ENCODE measurements at regions not wholly inside any gene's neighbourhood (a gene's known extent, or its start where the extent isn't known, plus 50 kb on each side); places are given as distances from the start of the nearest gene placed in this dataset.

- no peak for DNase-seq
These were observed 128.9 kb downstream of the MRM1 start for GRCh38 chr17:36730095-36730808.

DNA sequence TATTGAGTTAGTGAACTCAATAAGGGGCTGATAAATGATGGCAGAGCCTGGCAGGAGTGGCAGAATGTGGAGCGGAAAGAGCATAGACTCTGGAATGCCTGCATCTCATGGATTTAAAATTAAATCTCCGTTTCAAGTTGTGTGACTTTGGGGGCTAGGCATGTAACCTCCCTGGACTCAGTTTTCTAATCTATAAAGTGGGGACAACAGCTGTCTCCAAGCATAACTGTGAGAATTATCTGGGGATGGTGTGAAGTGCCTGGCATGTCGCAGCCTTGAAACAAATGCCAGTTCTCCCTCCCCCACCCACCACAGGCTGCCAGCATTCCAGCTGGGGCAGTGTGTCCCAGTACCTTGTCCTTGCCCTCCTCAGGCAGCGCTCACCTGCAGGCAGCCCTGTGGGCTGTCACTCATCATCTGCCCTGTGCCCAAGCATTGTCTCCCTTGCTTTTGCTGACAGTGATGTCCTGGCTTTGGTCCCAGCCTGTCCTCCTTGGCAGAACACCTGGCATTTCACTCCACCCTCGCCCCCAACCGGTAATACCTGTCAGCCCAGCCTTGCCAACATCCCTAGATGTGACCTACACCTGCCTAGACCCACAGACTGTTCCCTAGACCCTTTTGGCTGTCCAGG lies 129.6 kb downstream of the MRM1 start:
- no peak for DNase-seq

GRCh38 chr17:36731811-36732210 lies 130.4 kb downstream of the MRM1 start:
- no peak for DNase-seq

GRCh38 chr17:36732351-36732750 lies 131.0 kb downstream of the MRM1 start:
- no peak for DNase-seq

GRCh38 chr17:36736201-36737156 lies 135.1 kb downstream of the MRM1 start:
- DNase-seq: no peak

- DNase-seq: no peak
These were observed 137.8 kb downstream of the MRM1 start for GRCh38 chr17:36739208-36739607.

DNA sequence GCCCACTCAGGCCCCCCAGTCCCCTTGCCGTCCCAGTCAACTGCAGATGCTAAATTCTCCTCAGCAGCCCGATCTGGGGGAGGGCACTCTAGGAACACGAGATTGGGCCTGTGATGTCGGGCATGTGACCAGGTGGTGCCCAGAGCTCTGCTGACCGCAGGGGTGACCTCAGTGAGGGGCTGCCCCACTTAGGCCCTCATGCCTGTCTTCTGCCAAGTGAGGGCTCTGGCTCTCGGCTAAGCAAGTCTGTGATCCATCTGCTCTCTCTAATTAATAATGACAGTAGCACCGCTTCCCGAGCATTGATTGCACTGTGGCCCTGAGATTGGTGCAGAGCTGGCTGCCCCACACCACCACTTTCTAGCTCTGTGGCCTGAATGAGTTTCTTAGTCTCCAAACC lies 138.8 kb downstream of the MRM1 start:
- no peak for DNase-seq

DNA sequence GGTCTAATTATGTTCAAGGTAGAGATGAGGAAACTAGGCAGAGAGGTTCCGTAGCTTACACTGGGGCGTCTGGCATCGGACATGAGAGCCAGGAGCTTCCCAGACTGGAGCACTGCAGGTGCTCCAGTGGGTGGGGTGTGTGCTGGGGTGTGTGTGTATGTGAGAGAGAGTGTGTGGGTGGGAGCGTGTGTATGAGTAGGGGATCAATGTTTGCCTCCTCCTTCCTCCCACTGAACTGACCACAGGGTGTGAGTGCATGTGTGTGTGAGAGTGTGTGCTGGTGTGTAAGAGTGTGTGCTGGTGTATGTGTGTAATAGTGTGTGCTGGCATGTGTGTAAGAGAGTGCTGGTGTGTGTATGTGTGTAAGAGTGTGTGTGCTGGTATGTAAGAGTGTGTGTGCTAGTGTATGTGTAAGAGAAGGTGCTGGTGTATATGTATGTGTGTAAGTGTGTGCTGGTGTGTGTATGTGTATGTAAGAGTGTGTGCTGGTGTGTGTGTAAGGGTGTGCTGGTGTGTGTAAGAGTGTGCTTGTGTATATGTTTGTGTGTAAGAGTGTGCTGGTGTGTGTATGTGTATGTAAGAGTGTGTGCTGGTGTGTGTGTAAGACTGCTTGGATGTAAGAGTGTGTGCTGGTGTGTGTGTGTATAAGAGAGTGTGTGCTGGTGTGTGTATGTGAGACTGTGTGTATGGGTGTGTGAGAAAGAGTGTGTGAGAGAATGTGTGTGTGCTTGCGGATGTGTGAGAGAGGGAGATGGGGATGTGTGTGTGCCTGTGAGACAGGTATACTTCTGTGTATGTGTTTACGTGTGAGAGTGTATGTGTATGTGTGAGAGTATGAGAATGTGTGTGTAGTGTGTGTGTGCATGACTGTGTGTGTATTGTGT lies 139.9 kb downstream of the MRM1 start:
- no peak for DNase-seq

- DNase-seq: no peak
These were observed 141.1 kb downstream of the MRM1 start for GRCh38 chr17:36742267-36743000.

DNA sequence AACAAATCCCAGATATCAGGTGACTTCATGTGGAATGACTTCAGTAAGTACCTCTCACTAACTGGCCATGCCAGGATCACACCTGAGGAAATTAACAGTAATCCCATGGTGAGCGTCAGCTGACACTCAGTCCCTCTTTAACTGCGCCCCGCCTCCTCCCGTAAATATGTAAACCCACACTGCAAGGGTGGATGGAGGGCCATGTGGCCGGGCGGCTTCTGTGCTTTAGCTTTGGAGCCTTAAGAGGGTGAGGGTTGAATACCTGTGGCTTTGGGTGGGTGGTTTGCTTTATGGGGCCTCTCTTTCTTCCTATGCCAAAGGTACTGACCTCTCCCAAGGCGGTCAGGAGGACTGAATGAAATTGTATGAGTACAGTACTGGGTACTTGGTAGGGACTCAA lies 141.7 kb downstream of the MRM1 start:
- no peak for DNase-seq

GRCh38 chr17:36746381-36747053 lies 145.1 kb downstream of the MRM1 start:
- DNase-seq: no peak

DNA sequence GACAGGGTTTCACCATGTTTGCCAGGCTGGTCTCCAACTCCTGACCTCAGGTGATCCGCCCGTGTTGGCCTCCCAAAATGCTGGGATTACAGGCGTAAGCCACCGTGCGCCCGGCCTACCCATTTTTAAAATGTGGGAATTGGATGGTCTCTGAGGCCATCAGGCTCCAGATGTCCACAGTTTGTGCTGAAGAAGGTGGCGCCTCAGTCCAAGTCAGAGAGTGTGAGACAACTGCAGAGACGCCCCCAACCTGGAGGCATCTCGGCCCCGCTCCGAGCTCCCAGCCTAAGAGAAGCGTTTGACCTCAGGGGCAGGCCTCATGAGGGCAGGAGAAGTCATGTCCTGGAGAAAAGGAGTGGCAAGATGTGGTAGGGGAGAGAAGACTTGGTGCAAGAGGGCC lies 146.5 kb downstream of the MRM1 start:
- no peak for DNase-seq

DNA sequence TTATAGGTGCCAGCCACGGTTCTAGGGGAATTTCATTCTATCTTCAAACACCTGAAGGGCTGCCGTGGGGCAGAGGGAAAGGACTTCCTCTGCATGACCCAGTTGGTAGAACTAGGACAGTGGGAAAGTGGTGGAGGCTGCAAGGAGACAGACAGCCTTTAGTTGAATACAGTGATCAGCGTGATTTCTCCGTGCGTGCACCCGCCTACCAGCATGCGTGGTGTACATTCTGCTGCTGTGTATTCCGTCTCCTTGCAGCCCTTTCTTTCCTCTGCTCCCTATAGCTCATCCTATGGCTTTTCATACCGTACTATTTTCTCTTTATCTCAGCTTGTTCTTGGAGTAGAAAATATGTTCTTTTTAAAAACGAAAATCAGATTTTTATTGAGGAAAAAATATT lies 146.9 kb downstream of the MRM1 start:
- no peak for DNase-seq

- no peak for DNase-seq
These were observed 148.1 kb downstream of the MRM1 start for GRCh38 chr17:36749493-36749892.

DNA sequence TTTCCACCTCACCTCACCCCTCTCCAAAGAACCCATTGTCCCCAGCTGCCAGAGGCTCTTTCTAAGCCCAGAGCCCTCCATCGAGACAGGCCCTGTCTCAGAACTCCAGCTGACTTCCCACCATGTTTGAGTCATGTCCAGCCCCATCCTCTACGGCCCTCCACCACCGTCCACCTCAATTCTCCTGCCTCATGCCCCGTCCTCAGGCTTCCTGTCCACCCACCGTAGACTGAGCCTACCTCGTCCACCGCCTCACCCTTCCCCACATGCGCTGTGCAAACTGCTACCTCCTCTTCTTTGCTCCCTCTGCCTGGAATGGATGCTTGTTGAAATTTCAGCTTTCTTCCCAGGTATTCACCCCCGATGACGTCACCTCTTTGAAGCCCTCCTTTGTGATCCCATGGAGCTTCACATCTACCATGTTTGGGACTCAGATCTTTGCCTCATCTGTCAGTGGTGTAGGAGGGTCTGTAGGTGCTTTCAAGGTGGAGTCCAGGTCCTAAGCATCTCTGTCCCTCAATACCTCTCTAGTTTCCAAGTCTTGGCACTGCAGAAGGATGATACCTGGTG lies 149.0 kb downstream of the MRM1 start:
- DNase-seq: no peak

- DNase-seq: no peak
These were observed 150.9 kb downstream of the MRM1 start for GRCh38 chr17:36752096-36752888.

DNA sequence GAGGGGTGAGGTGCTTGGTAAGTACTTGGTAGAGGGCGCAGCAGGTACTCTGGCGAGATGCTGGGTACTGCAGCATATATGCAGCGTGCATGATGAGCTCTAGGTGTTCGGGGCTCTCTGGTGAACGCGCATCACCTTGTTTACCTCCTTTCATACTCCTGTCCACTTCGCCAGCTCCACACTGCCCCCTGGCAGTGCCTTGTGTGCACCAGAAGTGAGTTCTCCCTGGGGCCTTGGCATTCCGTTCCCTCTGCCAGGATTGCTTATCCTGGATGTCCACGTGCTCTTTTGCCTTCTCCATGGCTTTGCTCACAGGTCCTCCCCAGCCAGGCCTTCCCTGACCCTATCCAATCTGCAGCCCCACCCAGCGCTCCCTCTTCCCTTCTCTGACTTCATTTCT lies 154.2 kb downstream of the MRM1 start:
- no peak for DNase-seq

- no peak for DNase-seq
These were observed 155.3 kb downstream of the MRM1 start for GRCh38 chr17:36756695-36757094.

DNA sequence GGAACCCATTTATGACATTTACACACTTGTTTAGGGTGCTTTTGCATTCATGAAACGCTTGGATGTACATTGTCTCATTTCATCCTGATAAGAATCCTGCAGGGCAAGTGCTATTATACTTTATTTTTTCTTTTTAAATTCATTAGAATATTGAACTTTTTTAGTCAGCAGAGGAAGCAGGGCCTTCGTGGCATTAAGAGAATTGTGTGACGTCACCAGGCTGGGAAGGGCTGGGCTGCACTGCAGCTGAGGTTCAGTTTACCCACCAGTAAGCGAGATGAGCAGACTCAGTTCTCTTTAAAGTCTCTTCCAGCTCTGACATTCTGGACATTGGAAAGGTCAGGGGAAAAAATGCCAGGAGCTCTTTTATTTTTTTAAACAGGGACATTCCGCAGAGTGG lies 159.0 kb downstream of the MRM1 start:
- DNase-seq: no peak
